SIG-M5 treated with dmso at 0.1 percent for 504 hours (cell line): ENCODE measurements at regions not wholly inside any gene's neighbourhood (a gene's known extent, or its start where the extent isn't known, plus 50 kb on each side); places are given as distances from the start of the nearest gene placed in this dataset.

ENCODE experiments used
- DNase-seq: peaks from one replicate; lab custom pipeline; 2025; ENCODE audit not compliant: unreplicated experiment; lab: John Stamatoyannopoulos, UW

- DNase-seq: no peak
Observed at GRCh38 chr1:25061261-25061995, 131.4 kb upstream of the RUNX3 start.

GRCh38 chr1:25057188-25057587 lies 127.1 kb upstream of the RUNX3 start:
- no peak for DNase-seq

GRCh38 chr1:25056536-25056935 lies 126.5 kb upstream of the RUNX3 start:
- no peak for DNase-seq

- no peak for DNase-seq
Observed at GRCh38 chr1:25055961-25056360, 125.9 kb upstream of the RUNX3 start.

GRCh38 chr1:25055324-25055780 lies 125.3 kb upstream of the RUNX3 start:
- DNase-seq: no peak

DNA sequence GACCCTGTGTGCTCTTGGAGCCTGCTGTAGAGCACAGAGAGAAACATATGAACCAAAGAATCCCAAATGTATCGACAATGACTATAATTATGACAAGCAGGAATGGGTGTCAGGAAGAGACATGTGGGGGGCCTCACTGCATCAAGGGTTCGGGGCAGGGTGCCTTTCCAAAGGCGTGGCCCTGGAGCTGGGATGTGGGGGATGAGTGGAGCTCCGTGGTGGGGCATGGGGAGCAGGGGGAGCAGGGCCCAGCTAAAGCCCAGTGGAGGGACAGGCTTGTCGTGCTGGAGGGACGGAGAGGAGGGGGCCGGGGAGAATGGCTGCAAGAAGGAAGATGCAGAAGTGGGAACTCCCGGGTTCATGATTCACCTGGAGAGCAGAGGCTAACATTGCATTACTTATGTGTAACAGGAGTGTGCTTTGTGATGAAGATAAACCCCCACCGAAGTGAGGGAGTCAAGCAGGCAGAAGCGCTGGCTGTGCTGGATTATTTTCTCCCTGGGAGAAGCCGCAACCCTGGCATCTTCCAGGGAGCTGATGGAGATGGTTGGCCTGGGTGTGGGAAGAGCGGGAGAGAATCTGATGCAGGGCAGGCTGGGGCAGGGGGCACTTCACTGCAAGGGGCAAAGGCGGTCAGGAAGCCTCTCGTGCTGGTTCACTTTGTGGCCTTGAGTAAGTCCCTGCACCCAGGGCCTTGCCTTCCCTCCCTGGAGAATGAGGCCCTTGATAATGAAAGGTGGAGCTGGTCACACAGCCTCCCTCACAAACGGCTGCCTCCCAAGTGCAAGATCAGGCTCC lies 124.6 kb upstream of the RUNX3 start:
- no peak for DNase-seq

- no peak for DNase-seq
Observed at GRCh38 chr1:25053576-25054250, 123.6 kb upstream of the RUNX3 start.

GRCh38 chr1:25051906-25052305 lies 121.8 kb upstream of the RUNX3 start:
- no peak for DNase-seq

DNA sequence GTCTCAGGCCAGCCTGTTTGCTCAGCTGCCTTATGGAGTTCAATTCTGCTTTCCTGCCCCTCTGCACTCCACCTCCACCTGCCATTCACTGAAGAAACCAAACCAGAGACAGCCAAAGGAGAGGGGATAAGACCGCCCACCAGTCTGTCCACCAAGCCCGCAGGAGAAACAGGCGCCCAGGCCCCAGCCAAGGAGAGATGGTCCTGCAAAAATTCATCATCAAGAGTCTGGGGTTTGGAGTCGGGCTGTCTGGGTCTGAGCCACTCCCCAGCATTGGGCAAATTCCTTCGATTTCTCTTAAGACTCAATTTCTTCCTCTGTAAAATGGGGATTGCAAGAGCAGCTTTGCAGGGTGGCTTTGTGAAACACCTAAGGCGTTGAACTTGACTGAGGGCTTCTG lies 121.4 kb upstream of the RUNX3 start:
- DNase-seq: no peak

- no peak for DNase-seq
Observed at GRCh38 chr1:25050165-25050564, 120.1 kb upstream of the RUNX3 start.

- DNase-seq: no peak
Observed at GRCh38 chr1:25049190-25049589, 119.1 kb upstream of the RUNX3 start.

- DNase-seq: no peak
Observed at GRCh38 chr1:25048728-25049127, 118.7 kb upstream of the RUNX3 start.

GRCh38 chr1:25047506-25048240 lies 117.6 kb upstream of the RUNX3 start:
- no peak for DNase-seq

- no peak for DNase-seq
Observed at GRCh38 chr1:25046194-25046532, 116.1 kb upstream of the RUNX3 start.

- DNase-seq: no peak
Observed at GRCh38 chr1:25045480-25046193, 115.6 kb upstream of the RUNX3 start.

DNA sequence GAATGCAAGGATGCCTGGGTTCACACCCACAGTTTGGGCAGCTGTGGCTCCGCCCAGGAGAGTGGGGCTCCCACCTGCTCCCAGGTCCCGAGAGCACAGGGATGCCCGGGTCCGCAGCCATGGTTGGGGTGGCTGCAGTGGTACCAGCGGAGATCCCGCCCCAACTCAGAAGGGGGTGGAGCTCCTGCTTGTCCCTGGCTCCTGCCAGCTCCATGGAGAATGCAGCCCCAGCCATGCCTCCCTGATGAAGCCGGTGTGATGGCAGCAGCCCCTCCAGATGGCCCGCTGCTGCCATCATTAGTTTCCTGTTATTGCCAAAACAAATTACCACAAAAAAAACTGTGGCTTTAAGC lies 113.1 kb upstream of the RUNX3 start:
- DNase-seq: no peak

GRCh38 chr1:25042331-25043227 lies 112.5 kb upstream of the RUNX3 start:
- DNase-seq: no peak

GRCh38 chr1:25041916-25042315 lies 111.8 kb upstream of the RUNX3 start:
- DNase-seq: no peak

GRCh38 chr1:25040122-25040685 lies 110.1 kb upstream of the RUNX3 start:
- DNase-seq: no peak
